GM19452 (cell line): ENCODE measurements at regions not wholly inside any gene's neighbourhood (a gene's known extent, or its start where the extent isn't known, plus 50 kb on each side); places are given as distances from the start of the nearest gene placed in this dataset.

Source experiments
- ATAC-seq: cut with Tn5 transposase; IDR thresholded peaks from one replicate; pipeline ENCODE4 v1.9.1; 2021; ENCODE audit not compliant: unreplicated experiment

DNA sequence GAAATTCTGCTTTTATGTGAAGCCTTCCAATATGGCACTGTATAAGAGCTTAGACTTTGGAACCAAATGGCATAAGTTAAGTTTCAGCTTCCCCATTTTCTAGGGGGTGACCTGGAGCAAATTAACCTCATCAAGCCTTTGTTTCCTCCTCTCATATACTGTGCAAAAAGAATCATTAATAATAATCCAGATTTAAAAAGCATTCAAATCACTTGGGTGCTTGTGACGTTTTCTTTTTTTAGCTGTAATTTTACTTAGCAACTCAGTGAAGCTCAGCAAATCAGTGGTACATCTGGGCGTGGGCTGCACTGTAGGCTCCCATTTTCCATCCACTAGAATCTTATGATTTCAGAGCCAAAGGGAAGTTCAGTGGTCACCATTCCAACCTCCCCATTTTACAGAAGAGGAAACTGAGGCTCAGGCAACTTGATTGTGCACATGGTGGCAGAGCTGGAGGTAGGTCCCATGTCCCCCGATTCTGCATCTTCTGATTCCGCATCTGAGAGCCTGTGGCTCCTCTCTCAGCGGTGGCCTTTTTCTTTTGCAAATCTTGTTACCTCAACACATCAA lies 131.2 kb downstream of the SNAPC1 start:
- no peak for ATAC-seq

- no peak for ATAC-seq
Measured at GRCh38 chr14:61894452-61895077, 132.3 kb downstream of the SNAPC1 start.

DNA sequence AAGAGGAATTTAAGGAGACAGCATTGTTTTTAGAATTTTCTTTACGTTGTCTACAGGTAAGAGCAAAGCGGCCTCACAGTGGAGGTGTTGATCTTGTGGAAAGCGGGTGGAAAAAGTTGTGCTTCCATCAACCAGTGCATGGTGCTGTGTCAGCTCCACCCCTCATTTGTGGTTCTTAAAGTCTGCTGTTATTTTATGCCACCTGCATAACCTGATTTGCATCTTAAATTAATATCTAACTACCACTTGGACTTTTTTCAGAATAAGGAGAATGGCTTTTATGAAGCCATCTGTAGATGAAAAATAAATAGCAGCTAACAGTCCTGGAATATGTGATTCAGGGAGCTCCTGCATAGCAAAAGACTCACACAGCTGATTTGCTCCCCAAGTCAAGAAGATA lies 135.1 kb downstream of the SNAPC1 start:
- ATAC-seq: no peak

DNA sequence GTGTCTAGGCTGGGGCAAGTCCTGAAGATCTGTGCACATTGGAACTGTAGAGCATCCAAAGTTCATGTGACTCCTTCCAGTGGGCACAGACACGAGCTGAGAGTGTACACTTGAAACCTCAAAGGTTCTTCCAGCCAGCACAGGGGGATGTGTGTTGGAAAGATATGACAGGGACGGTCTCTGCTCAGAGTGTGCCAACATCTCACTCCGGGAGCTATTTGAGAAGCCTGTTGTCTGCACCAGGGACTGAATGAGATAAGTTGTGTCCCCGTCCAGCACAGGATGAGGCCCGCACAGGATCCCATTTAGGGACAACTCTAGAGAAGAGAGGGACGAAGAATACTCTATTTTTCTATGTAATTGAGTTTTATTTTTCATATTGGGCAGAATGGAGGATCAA lies 136.3 kb downstream of the SNAPC1 start:
- no peak for ATAC-seq

GRCh38 chr14:61899497-61899896 lies 137.3 kb downstream of the SNAPC1 start:
- ATAC-seq: no peak

DNA sequence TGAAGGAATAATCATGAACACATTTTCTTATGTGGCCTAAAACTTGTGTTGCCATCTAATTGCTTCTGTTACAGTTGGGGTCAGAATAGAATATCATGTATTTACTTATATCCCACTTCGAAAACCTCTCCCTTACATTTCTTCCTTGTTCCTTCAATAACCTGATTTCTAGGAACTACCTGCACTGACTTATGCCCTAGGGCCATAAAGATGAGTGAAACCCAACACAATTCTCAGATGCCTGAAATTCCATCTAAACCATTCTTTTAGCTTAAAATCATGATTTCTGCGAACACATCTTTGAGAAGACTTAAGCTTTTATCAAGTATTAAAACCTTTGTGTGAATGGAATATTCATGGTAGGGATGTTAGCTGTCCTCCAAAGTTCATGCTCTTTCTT lies 142.7 kb downstream of the SNAPC1 start:
- ATAC-seq: no peak

GRCh38 chr14:61911574-61911973 lies 149.4 kb downstream of the SNAPC1 start:
- ATAC-seq: no peak

GRCh38 chr14:61918998-61919397 lies 156.8 kb downstream of the SNAPC1 start:
- ATAC-seq: no peak

GRCh38 chr14:61923348-61923747 lies 161.1 kb downstream of the SNAPC1 start:
- ATAC-seq: no peak

GRCh38 chr14:61925043-61925442 lies 162.8 kb downstream of the SNAPC1 start:
- ATAC-seq: no peak

DNA sequence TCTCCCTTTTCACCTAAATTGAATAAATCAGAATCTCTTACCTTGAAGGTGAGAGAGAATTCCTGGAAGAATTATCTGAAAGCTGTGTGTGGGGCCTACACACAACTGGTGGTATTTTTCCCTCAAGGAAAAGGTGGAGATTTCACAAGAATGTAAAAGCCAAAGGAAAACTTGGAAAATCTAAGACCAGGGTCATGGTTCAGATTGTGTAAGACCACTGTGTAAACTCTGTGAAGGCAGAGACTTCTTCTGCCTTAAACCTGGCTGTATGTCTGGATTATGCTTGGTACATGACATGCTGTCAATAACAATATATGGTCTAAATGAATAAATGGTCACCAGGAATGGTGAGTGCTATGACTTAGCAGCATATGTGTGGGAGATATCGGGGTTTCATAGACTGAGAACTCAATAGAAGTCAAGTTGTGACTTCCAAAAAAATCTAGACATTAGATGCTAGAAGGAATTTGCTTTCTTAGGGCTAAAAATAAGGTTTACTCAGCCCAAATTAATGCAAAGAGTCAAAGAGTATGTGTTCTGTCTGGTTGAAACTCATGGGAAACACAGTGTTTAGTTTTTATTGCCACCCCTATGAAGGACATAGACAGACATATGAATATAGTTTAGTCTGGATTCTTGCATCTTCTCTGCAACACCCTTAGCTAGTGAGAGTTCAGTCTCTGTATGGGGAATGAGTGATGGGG lies 163.7 kb downstream of the SNAPC1 start:
- no peak for ATAC-seq

DNA sequence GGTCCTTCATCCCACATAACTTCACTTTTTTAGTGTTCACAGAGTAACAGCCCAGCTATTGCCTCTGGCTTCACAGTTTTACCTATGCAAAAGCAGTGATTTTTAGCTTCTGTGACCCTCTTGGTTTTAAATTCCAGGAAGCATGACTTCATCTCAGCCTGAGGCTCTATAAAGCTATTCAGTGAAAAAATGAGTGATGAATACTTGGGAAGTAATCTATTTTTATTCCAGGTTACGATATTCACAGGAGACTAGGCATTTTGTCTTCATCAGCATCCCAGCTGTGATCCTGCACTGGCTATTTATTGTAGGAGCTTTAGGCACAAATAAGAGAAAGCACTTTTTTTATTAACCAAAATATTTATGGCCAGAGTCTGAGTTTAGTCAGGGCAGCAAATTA lies 164.8 kb downstream of the SNAPC1 start:
- ATAC-seq: no peak

- no peak for ATAC-seq
Measured at GRCh38 chr14:61927520-61927919, 165.3 kb downstream of the SNAPC1 start.

DNA sequence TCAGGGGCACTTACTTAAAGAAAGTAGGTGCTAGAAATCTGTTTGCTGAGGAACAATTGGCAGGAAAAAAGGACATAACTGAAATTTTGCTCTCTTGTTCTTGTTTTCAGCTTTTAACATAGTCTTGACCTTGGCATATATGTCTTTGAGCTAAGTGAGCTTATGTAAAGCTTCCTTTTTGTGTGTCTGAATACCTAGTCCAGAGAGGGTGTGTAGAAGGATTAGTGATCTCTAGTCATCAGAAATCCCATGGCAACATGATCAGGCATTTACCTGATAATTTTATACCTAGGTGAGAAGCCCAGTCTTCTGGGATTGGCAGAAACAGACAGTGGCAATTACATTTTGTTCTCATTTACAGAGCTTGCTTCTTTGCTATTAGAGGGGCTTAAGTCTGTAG lies 166.1 kb downstream of the SNAPC1 start:
- ATAC-seq: no peak

GRCh38 chr14:61928701-61929100 lies 166.5 kb downstream of the SNAPC1 start:
- no peak for ATAC-seq

- no peak for ATAC-seq
Measured at GRCh38 chr14:61929651-61930050, 167.4 kb downstream of the SNAPC1 start.

GRCh38 chr14:61930101-61930857 lies 168.1 kb downstream of the SNAPC1 start:
- no peak for ATAC-seq

GRCh38 chr14:61932974-61933373 lies 170.8 kb downstream of the SNAPC1 start:
- no peak for ATAC-seq

DNA sequence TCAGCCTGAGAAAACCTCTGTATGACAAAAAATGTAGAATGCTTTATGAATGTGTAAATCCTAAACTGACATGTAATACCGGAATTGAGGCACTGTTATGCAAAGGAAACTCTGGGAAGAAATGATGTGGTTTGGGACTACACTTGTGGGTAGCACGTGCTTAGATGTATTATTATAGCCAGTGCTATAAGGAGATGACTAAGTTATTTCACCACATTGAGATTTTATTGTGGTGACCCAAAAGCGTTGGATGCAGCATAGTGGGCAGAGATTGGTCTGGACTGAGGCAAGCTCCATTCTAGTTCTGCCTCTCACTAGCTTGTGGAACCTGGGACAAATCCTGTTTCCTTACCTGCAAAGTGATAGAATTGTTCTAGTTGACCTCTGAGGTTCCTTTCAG lies 172.2 kb downstream of the SNAPC1 start:
- no peak for ATAC-seq

- no peak for ATAC-seq
Measured at GRCh38 chr14:61939776-61940175, 177.6 kb downstream of the SNAPC1 start.

- ATAC-seq: no peak
Measured at GRCh38 chr14:61940666-61941420, 178.6 kb downstream of the SNAPC1 start.
